ENCODE measurements at regions not wholly inside any gene's neighbourhood (a gene's known extent, or its start where the extent isn't known, plus 50 kb on each side); places are given as distances from the start of the nearest gene placed in this dataset.
"Not testable (repeated sequence)": the region's sequence is repeated elsewhere in the genome, so short reads cannot be mapped to it uniquely, and the experiment has no call there.

GRCh38 chr10:53052521-53053164, 280.1 kb upstream of the MBL2 start:
- peak; percentile 30 for DNase-seq

- no peak for DNase-seq
Measured at GRCh38 chr10:53045315-53045714, 272.7 kb upstream of the MBL2 start.

DNA sequence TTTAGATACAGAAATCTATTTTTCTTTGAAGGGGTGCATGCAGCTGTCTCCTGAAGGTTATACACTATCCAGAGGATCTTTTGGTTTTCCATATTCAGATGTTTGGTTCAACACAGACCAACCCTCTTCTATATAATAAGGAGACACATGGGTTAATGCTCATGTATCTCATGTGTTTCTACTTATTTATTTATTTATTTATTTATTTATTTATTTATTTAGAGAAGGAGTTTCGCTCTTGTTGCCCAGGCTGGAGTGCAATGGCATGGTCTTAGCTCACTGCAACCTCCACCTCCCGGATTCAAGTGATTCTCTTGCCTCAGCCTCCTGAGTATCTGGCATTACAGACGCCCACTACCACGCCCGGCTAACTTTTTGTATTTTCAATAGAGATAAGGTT, 263.2 kb upstream of the MBL2 start:
- not testable (repeated sequence) for DNase-seq

DNA sequence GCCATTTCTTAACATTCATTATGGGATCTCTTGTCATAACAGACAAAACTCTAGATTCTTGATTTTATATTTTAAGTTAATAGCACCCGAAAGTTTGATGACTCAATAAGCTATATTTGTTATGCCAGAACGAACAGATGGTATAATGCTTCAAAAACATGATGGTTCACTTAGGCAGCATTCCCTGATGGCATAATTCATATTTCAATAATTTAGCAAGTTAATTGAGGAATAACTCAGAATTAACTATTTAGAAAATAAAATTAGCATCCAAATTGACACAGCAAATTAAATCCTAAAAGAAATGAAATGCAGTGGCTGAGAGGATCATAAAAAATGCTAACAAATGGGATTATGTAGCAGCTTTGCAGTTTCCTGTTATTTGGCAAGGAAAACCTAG, 260.8 kb upstream of the MBL2 start:
- no peak for DNase-seq

DNA sequence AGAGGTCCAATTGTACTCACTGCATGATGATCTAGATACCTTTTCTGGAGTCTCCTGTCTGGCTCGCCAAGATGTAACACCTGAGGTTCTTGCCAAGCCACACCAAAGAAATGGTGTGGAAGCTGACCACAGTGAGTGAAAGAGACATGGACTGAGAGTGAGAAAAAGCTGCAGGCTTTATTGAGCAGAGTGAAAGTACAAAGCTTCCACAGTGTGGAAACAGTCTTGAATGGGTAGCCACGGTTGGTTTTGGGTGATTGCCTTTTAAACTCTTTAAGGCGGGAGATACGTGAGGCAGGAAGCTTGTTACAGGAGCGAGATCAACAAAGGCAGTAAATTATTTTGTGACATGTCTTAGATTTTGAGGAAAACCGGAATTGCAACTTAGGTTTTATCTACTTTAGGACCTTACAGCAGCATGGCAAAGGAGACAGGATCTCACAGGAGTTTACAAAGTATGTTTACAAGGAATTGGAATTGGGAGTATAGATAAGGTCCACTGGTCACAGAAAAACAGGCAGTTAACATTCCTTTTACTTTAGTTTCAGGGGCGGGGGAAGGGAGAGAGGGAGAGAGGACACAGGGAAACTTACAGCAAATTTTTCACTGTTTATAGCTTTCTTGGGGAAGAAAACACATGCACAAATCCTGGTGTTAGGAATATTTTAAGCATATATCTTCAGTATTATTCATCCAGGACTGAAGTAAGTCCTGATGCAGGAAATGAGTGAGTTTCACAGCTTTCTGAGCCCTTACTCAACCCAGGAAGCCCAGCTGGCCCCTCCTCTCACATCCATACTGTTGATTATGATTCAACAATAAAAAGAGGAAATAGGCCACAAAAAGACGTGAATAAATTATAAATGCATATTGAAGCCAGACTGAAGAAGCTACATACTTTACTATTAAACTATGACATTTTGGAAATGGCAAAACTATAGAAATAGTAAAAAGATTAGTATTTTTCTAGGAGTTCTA, 257.6 kb upstream of the MBL2 start:
- peak; percentile 88 for DNase-seq

DNA sequence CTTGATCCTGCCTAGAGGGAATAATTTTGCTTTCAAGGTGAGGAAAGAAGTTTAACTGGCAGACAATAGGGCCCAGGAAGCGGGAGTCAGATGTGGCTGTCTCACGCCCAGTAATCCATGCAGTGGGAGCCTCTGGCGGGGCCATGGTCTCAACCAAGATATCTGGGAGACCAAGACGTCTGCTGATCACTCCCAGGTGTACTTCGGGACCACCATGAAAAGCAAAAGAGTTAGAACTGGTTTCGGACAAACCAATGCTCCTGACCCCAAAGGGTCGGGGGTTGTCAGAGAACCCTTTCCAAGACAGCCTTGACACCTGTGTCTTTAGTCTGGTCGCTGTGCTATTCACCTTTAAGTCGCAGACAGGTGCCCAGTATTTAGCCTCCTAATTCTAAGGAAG, 256.9 kb upstream of the MBL2 start:
- no peak for DNase-seq

DNA sequence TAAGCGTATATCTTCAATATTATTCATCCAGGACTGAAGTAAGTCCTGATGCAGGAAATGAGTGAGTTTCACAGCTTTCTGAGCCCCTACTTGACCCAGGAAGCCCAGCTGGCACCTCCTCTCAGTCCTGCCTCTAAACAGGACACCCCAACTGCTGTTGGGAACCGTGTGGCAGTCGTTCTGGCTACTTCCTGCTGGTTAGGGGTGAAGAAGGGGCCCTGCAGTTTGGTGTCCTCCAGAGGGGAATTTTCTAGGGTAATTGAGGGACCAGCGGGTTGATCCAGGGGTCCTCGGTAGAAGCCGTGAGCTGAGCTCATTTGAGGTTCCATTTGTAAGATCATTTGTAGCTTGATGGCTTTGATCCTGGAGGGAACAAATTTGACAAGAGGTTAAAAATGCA, 253.2 kb upstream of the MBL2 start:
- not testable (repeated sequence) for DNase-seq

GRCh38 chr10:53025172-53025711, 252.7 kb upstream of the MBL2 start:
- DNase-seq = peak; percentile 89

DNA sequence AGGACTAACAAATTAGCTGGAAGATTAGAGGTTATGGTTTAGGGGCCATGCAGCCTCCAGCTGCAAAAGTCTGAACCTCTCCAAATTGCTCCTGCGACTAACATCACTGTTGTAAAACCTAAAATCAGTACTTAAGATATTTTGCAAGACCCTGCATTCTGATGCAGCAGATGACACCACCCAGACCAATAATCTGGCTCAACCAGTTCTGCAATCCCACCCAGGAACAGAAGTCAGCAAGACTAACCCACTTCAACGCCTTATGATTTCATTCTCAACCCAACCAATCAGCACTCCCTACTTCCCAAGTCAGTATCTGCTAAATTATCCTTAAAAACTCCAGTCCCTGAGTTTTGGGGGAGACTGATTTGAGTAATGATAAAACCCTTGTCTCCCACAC, 250.8 kb upstream of the MBL2 start:
- DNase-seq = no peak

DNA sequence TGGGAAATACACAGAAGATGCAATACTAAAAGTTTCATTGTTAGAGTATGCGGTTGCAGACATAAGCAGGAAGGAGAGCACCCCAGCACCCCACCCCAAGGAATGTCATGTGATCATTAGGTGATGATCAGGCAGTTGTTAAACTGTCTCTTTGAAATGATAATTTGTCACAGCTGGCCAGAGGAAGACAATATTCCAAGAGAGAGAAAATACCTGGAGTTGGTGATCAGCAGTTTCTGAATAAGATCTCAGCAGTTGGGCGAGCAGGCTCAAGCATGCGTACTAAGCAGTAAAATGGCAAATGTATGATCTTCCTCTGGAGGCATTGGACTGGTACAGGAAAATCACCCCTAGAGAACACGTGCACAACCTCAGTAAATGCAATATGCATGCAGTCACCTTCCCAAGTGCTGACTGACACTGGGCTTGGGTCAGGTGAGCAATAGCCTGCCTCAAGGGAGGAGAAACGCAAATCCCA, 250.1 kb upstream of the MBL2 start:
- DNase-seq = peak; percentile 32

- no peak for DNase-seq
Measured at GRCh38 chr10:53013201-53013810, 240.7 kb upstream of the MBL2 start.

DNA sequence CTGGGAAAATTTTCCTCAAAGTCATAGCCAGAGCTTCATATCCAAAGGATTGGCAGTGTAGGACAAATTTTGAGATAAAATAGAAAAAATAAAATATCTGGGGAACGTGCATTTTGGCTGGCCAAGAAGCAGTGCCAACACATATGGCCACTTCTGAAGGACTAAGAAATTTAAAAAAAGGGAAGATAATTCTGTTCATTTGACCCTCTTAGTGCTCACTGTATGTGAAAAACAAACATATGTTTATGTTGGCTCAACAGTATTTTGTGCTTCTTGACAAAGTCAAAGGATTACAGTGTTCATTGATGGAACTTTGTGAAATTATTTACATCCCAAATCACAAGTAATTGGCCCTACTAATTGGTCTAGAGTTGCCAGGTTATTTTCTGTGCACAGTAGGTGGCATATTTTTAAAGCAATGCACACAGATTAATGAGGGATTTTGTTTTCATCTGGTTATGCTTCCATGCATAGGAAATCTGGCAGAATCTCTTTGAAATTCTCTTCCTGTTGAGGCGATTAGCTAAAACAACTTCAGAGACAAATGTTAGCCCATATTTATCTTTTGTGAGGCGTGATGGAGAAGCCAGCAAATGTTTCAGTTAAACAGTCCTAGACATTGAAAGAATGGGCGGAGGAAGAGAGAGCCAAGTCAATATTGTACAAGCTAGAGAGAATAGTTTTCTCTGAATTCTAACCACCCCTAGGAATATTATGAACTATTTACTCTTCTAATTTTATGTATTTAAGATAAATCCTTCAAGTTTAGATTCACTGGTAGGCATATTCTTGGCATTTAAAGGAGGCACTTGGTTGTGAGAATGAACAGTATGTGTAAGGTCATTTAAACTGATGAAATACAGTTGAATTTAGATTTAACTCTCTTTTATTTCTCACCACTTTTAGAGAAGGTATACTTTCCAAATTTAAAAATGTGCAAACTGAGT, 237.7 kb upstream of the MBL2 start:
- no peak for DNase-seq

- DNase-seq = no peak
Measured at GRCh38 chr10:53007527-53007842, 234.9 kb upstream of the MBL2 start.

GRCh38 chr10:53006663-53007526, 234.3 kb upstream of the MBL2 start:
- no peak for DNase-seq

DNA sequence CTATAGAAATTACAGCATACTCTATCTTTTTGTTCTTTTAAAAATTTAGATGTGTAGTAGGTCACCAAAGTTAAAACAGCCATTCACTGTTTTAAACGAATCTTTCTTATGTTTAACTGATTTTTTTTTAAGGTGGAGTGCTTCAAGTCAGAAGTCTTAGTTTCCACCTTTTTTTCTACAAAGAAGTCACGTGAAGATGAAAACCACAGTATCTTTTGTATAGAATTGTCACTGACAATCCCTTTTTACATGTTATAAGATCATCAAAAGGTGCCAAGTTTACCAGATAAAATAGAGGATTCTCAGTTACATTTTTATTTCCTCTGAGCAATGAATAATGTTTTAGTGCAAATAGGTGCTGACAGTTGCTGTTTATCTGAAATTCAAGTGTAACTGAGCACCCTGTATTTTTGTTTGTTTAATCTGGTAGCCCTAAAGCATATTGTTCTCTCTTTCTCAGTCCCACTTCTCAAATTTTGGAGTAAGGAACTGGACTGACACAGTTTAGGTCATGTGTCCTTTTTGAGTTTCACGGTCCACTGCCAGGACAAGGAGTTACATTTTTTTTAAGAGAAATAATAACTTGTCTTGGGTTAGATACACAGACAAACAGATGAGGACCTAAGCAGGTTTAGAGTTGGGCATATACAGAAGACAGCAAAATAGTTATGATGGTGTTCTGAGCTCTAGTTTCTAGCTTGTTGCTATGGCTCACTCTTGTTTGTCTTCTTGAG, 233.2 kb upstream of the MBL2 start:
- no peak for DNase-seq

DNA sequence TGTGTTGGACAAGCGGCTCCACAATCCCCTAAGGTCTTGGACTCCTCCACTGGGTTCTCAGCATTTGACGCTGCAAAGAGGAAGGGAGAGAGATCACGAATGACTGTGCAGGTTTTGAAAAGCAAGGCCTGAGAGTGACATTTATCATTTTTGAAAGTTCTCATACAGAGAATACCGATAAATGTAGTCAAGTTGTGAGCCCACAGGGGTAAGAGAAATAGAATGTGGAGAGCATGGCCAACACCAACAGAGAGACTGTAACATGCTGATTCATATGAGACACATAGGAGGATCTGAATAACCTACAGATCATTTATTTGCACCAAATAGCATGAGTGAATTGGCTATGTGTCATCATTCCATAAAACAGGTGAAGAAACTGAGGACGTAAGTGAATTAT, 230.5 kb upstream of the MBL2 start:
- DNase-seq = no peak

GRCh38 chr10:52999681-53000080, 227.1 kb upstream of the MBL2 start:
- DNase-seq = no peak

DNA sequence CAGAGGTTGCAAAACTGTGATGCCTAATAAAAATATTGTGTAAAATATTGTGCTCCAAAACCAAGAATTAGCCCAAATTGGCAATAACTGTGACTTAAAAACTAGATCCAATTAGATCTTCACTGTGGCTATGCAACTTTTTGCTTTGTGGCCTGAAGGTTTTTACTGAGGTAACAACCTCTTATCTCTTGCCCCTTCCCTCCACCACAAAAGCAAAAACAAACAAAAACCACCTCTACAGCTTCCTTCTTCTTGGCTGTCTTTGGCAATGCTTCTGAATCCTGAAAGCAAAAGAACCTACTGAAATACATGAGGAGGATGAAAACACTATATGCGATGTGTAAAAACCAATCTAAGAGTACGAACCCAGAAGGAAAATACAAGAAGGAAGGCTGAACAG, 226.7 kb upstream of the MBL2 start:
- no peak for DNase-seq

- DNase-seq = no peak
Measured at GRCh38 chr10:52997007-52997406, 224.4 kb upstream of the MBL2 start.

GRCh38 chr10:52994370-52994769, 221.8 kb upstream of the MBL2 start:
- DNase-seq = no peak

- DNase-seq = no peak
Measured at GRCh38 chr10:52993109-52993508, 220.5 kb upstream of the MBL2 start.

Measured in kidney glomerular epithelial cell (primary cell).